Renal cortex interstitium (tissue), 11 donors: ENCODE measurements at regions not wholly inside any gene's neighbourhood (a gene's known extent, or its start where the extent isn't known, plus 50 kb on each side); places are given as distances from the start of the nearest gene placed in this dataset.
"Not testable (repeated sequence)": the region's sequence is repeated elsewhere in the genome, so short reads cannot be mapped to it uniquely, and the experiment has no call there.

Source experiments
- DNase-seq, 11 donors: peaks; one replicate each; pipeline ENCODE4 v3.0.0-alpha.2; 2013; ENCODE audit warnings: low read depth in 9 of 11, low spot score in 4 of 11; ENCODE audit errors: extremely low read depth in 1 of 11

GRCh38 chr1:79488572-79489121 lies 482.1 kb upstream of the ADGRL4 start:
- DNase-seq, result not testable (repeated sequence)

DNA sequence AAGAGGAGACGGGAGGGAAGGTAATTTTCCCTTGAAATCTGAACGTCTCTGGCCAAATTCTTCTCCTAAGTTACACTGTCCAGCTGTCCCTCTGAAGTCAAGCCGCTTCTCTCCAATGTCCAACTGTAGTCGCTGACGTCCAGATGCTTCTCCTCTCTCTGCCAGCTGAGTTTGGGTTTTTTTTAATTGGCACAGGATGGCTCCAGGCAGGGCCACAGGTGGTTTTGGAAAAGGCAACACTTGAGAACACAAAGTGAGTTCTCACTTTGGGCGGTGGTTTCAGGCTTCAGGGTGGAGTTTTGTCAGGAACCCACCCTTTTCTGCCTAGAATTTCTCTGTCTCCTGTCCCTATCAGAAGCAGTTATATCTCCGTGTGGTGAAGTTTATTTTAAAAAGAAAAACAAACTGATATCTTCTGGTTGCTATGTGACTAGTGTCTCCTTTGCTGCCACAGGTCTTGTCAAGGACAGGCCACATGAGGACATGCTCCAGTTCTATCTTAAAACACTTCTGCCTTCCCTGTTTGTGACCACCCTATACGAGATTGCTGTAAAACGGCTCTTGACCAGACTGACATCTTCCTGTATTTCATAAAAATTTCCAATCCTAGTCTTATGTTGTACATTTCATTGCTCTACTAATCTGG lies 472.3 kb upstream of the ADGRL4 start:
- DNase-seq, result no peak

- no peak for DNase-seq
Observed at GRCh38 chr1:79478160-79478559, 471.6 kb upstream of the ADGRL4 start.

GRCh38 chr1:79472067-79472656 lies 465.6 kb upstream of the ADGRL4 start:
- no peak for DNase-seq

GRCh38 chr1:79469139-79469538 lies 462.6 kb upstream of the ADGRL4 start:
- DNase-seq, result no peak

DNA sequence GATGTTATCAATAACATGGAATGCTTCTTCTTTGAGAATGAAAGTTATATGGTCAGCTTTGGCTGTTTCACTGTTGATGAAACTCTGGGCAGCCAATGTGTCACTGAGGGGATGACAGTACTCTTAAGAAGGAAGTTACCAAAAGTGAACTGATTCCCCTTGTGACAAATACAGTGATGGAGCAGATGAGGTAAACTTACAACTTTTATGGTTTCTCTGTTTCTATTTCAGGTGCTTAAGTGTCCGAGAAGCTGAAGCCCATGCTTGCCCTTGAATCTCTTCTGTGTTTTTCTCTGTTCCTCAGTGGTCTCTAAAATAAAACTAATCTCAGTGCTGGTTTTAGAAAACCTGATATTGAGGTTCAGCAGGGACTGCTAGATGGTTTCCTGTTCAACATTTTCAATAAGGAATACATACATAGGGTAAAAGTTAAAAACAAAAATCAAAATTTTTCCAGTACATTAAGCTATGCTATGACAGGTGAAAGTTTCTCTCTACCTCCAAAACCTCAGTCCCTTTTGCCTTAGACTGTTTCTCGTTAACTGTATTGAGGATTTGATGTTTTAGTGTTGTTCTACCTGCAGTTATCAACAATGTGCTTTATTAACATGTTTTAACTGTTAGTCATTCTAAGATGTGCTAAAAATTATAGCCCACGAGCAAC lies 454.4 kb upstream of the ADGRL4 start:
- DNase-seq, result no peak

GRCh38 chr1:79457562-79458224 lies 451.2 kb upstream of the ADGRL4 start:
- DNase-seq, result no peak

GRCh38 chr1:79448426-79448825 lies 441.9 kb upstream of the ADGRL4 start:
- DNase-seq, result no peak

DNA sequence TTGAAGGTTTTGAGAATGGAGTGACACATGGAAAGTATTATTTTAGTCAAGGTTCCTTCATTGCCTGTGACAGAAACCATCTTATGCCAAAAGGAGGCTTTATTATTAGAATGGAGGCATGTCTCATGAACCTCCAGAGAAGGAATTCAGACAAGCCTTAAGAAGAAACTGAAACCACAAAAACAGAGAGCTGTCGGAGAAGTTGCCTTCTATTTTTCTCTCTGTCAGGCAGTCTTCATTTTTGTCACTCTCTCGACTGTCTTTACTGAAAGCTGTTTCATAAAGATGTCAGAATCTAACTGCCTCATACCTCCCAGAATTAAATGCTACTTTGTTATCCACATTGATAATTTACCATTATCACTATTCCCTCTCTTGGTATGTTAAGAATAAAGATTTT lies 434.7 kb upstream of the ADGRL4 start:
- DNase-seq, result no peak

GRCh38 chr1:79437540-79437939 lies 431.0 kb upstream of the ADGRL4 start:
- no peak for DNase-seq

DNA sequence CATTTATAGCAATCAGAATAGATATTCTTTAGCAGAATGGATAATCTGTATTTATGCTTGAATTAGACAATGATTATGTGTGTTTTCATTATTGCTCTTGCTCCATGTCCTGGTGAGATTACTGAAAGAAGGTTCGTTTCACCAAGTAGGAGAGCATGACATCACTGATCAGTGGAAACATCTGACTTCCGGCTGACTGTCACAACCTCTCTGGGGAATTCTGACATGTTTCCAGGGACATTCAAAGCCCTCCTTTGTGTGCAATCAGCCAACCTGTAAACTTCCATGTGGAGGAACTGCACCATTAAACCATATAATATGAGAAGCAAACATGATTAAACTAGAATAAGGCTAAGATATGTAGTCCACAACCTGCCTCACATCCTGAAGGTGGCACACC lies 424.8 kb upstream of the ADGRL4 start:
- DNase-seq, result no peak

GRCh38 chr1:79430437-79430836 lies 423.9 kb upstream of the ADGRL4 start:
- no peak for DNase-seq

DNA sequence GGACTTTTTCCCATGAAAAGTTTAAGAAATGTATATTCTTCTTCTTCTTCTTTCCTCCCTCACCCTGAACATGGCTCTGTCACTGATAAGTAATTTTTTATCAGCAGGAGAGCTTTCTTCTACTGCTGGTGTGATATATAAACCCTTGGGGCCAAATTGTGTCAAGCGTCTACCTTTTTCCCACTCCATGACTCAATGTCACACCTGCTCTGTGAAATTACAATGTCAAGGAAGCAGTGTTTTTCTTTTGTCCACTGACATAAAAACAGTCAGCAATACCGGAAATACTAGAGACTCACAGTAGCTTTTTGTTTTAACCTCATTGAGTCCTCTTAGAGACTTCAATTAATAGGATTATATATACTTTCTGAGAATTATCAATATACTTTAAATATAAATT lies 416.2 kb upstream of the ADGRL4 start:
- no peak for DNase-seq

- no peak for DNase-seq
Observed at GRCh38 chr1:79398501-79398900, 392.0 kb upstream of the ADGRL4 start.

- DNase-seq, result no peak
Observed at GRCh38 chr1:79396901-79397300, 390.4 kb upstream of the ADGRL4 start.

GRCh38 chr1:79388694-79389361 lies 382.3 kb upstream of the ADGRL4 start:
- DNase-seq, result no peak

DNA sequence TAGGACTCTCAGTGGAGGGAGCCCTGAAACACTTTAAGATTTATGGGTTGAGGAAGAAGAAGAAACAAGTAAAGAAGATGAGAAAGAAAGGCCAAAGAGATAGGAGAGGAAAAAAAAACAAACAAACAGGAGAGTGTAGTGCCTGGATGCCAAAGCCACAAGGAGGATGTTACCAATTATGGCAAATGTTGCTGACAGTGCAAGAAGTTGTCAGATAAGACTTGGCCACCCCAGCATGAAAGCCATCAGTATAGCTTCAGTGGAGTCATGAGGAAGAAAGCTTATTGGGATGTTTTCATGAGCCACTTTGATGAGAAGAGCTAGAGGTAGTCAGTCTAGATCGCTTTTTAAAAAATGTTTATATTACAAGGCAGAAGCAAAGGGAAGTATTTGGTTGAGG lies 380.2 kb upstream of the ADGRL4 start:
- DNase-seq, result no peak

DNA sequence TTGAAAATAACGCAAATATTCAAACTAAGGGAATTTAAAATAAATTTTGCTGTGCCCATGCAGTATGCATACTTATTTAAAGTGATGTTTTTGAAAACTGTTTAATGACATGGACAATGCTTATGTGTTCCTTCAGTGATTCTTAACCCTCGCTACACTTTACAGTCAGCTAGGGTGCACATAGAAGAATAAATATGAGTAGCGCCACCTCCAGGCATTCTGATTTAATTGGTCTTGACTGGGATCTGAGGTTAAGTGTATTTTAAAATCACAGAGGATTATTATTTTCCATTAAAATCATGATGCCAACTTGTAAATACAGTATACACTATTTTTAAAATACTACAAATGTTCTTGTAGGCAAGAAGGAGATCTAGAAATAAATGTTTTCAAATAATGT lies 373.5 kb upstream of the ADGRL4 start:
- DNase-seq, result no peak

- DNase-seq, result no peak
Observed at GRCh38 chr1:79376106-79376505, 369.6 kb upstream of the ADGRL4 start.
